ENCODE measurements at regions not wholly inside any gene's neighbourhood (a gene's known extent, or its start where the extent isn't known, plus 50 kb on each side); places are given as distances from the start of the nearest gene placed in this dataset.

- no peak for DNase-seq (ENCODE audit: low spot score)
- peaks cover 28% of the 10 kb centered on the region for H3K4me1 ChIP-seq (ENCODE audit: insufficient read depth, poor library complexity, severe bottlenecking)
- no peaks in the 10 kb centered on the region for H3K9me3 ChIP-seq (ENCODE audit: severe bottlenecking)
- H3K4me3 ChIP-seq (ENCODE audit: severe bottlenecking), result no peak overlapping the region
- no peaks in the 10 kb centered on the region for H3K27me3 ChIP-seq (ENCODE audit: insufficient read depth, poor library complexity, severe bottlenecking)
- ATAC-seq (ENCODE audit: low read depth), result no peak
- H3K27ac ChIP-seq (ENCODE audit: poor library complexity, severe bottlenecking), result peak overlapping the region; percentile 86
- TF ChIP-seq, protein P1, sequence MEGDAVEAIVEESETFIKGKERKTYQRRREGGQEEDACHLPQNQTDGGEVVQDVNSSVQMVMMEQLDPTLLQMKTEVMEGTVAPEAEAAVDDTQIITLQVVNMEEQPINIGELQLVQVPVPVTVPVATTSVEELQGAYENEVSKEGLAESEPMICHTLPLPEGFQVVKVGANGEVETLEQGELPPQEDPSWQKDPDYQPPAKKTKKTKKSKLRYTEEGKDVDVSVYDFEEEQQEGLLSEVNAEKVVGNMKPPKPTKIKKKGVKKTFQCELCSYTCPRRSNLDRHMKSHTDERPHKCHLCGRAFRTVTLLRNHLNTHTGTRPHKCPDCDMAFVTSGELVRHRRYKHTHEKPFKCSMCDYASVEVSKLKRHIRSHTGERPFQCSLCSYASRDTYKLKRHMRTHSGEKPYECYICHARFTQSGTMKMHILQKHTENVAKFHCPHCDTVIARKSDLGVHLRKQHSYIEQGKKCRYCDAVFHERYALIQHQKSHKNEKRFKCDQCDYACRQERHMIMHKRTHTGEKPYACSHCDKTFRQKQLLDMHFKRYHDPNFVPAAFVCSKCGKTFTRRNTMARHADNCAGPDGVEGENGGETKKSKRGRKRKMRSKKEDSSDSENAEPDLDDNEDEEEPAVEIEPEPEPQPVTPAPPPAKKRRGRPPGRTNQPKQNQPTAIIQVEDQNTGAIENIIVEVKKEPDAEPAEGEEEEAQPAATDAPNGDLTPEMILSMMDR (IDR thresholded peaks at IDR 0.05; ENCODE audit: poor library complexity, severe bottlenecking), result no peak
- H3K36me3 ChIP-seq (ENCODE audit: low read depth), result no peaks in the 10 kb centered on the region
These were observed 240.2 kb downstream of the IRX1 start for GRCh38 chr5:3835811-3836210.

- Histone ChIP-seq H3K27ac (ENCODE audit: poor library complexity, severe bottlenecking) (peak overlapping the region; percentile 86), H3K27me3 (ENCODE audit: insufficient read depth, poor library complexity, severe bottlenecking) (no peaks in the 10 kb centered on the region), H3K9me3 (ENCODE audit: severe bottlenecking) (no peaks in the 10 kb centered on the region), H3K4me3 (ENCODE audit: severe bottlenecking) (no peak overlapping the region), H3K36me3 (ENCODE audit: low read depth) (no peaks in the 10 kb centered on the region), H3K4me1 (ENCODE audit: insufficient read depth, poor library complexity, severe bottlenecking) (peaks cover 28% of the 10 kb centered on the region)
- ATAC-seq (ENCODE audit: low read depth), result peak; percentile 78
- DNase-seq (ENCODE audit: low spot score), result no peak
- TF ChIP-seq, protein P1 (IDR thresholded peaks at IDR 0.05; ENCODE audit: poor library complexity, severe bottlenecking), result no peak
These were observed 240.9 kb downstream of the IRX1 start for GRCh38 chr5:3836528-3836927.

DNA sequence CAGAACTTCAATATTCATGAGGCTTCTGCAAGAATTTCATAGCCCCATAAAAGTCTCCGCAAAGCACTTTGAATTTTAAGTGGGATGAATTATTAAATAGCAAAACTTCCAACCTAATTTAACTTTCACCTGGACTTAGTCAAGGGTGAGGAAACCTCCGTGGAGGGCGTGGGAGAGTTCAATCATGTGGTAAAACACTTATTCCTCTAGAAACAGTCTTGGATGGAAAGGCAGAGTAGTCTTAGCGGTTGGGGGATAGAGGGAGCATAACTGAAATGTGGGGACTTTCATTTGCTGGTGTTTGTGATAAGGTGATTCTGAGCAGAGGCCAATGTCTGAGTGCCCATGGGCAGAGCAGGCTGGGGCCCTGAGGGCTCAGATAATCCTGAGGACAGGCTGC, 241.9 kb downstream of the IRX1 start:
- no peaks in the 10 kb centered on the region for H3K9me3 ChIP-seq (ENCODE audit: severe bottlenecking)
- no peak for DNase-seq (ENCODE audit: low spot score)
- no peaks in the 10 kb centered on the region for H3K27me3 ChIP-seq (ENCODE audit: insufficient read depth, poor library complexity, severe bottlenecking)
- ATAC-seq (ENCODE audit: low read depth), result no peak
- no peaks in the 10 kb centered on the region for H3K36me3 ChIP-seq (ENCODE audit: low read depth)
- no peak overlapping the region for H3K4me3 ChIP-seq (ENCODE audit: severe bottlenecking)
- peaks cover 28% of the 10 kb centered on the region for H3K4me1 ChIP-seq (ENCODE audit: insufficient read depth, poor library complexity, severe bottlenecking)
- peak overlapping the region; percentile 86 for H3K27ac ChIP-seq (ENCODE audit: poor library complexity, severe bottlenecking)
- TF ChIP-seq, protein P1 (IDR thresholded peaks at IDR 0.05; ENCODE audit: poor library complexity, severe bottlenecking), result no peak

DNA sequence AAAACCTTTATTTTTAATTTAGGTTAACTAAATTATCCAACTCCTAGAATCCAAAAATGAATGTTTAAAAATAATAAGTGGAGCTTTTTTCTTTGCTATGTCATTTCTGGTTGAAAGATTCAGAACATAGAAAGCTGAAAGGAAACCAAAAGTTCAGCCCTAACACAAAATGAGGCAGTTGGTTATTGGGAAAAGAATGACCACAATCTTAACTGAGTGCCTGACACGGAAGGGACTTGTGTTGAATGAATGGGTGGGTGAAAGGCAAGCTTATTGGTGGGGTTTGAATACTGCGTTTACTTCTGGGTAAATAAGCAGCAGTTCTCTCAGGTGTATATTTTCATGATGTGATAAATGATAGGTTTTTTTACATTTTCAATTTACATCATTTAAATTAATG, 243.5 kb downstream of the IRX1 start:
- Histone ChIP-seq H3K36me3 (ENCODE audit: low read depth) (no peaks in the 10 kb centered on the region), H3K27me3 (ENCODE audit: insufficient read depth, poor library complexity, severe bottlenecking) (no peaks in the 10 kb centered on the region), H3K4me1 (ENCODE audit: insufficient read depth, poor library complexity, severe bottlenecking) (peaks cover 18% of the 10 kb centered on the region), H3K9me3 (ENCODE audit: severe bottlenecking) (no peaks in the 10 kb centered on the region), H3K4me3 (ENCODE audit: severe bottlenecking) (no peak overlapping the region), H3K27ac (ENCODE audit: poor library complexity, severe bottlenecking) (no peak overlapping the region)
- DNase-seq (ENCODE audit: low spot score) (no peak), ATAC-seq (ENCODE audit: low read depth) (no peak)
- TF ChIP-seq, protein P1 (IDR thresholded peaks at IDR 0.05; ENCODE audit: poor library complexity, severe bottlenecking), result no peak

DNA sequence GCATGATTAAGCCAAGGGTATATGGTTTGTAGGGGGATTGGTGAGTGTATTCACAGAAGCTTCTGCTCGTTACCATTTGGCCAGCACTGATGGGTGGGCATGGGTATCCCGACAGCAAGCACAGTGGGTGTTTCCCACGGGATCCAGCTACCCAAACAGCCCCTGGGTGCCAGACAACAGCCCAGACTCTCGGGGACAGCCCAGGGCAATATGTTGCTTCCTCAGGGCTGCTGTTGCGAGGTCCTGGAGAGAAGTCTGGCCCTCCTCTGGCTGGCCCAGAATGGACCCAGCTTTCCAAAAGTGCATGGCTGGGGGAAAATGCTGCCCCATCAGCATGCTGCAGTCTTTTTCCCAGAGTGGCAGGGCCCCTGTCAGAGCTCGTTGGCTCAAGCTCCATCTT, 247.0 kb downstream of the IRX1 start:
- Histone ChIP-seq H3K9me3 (ENCODE audit: severe bottlenecking) (peaks cover 4% of the 10 kb centered on the region), H3K4me3 (ENCODE audit: severe bottlenecking) (no peak overlapping the region), H3K27me3 (ENCODE audit: insufficient read depth, poor library complexity, severe bottlenecking) (no peaks in the 10 kb centered on the region), H3K4me1 (ENCODE audit: insufficient read depth, poor library complexity, severe bottlenecking) (no peaks in the 10 kb centered on the region), H3K36me3 (ENCODE audit: low read depth) (no peaks in the 10 kb centered on the region), H3K27ac (ENCODE audit: poor library complexity, severe bottlenecking) (no peak overlapping the region)
- ATAC-seq (ENCODE audit: low read depth) (no peak), DNase-seq (ENCODE audit: low spot score) (no peak)
- TF ChIP-seq, protein P1 (IDR thresholded peaks at IDR 0.05; ENCODE audit: poor library complexity, severe bottlenecking), result no peak
